Tibial nerve (tissue), 4 donors: ENCODE measurements at regions not wholly inside any gene's neighbourhood (a gene's known extent, or its start where the extent isn't known, plus 50 kb on each side); places are given as distances from the start of the nearest gene placed in this dataset.
"Not testable (repeated sequence)": the region's sequence is repeated elsewhere in the genome, so short reads cannot be mapped to it uniquely, and the experiment has no call there.

ENCODE experiments used
- DNase-seq, 2 donors: peaks; one replicate each; pipeline ENCODE4 v3.0.0-alpha.2; 2019; ENCODE audit warnings: low spot score in 2 of 2
- H3K27ac ChIP-seq, 4 donors: fragments of 200-600 bp; sonication (generic) in 3 of 4; one replicate each; pipeline ENCODE4 v1.5.1; 2017 to 2019; ENCODE audit warnings: mild to moderate bottlenecking in 1 of 4
- H3K27me3 ChIP-seq, 2 donors: fragments of 200-600 bp; sonication (generic) in 1 of 2; one replicate each; pipeline versions ENCODE4 v1.5.1 to v1.6.0; 2017 to 2019
- H3K36me3 ChIP-seq, 3 donors: fragments of 200-600 bp; sonication (generic); one replicate each; pipeline ENCODE4 v1.5.1; 2018 to 2019
- H3K4me1 ChIP-seq, 4 donors: fragments of 200-600 bp; sonication (generic) in 3 of 4; one replicate each; pipeline ENCODE4 v1.5.1; 2017 to 2019
- H3K4me3 ChIP-seq, 4 donors: fragments of 200-600 bp; sonication (generic) in 3 of 4; one replicate each; pipeline ENCODE4 v1.5.1; 2017 to 2019; ENCODE audit warnings: mild to moderate bottlenecking in 1 of 4, moderate library complexity in 1 of 4
- H3K9me3 ChIP-seq, 4 donors: fragments of 200-600 bp; sonication (generic) in 3 of 4; one replicate each; pipeline ENCODE4 v1.5.1; 2017 to 2019
- EP300 ChIP-seq, 2 donors: sonication (generic); formaldehyde crosslinking; IDR thresholded peaks; one replicate each; pipeline ENCODE4 v1.6.1; 2017; ENCODE audit warnings: antibody characterized with exemption in 2 of 2, mild to moderate bottlenecking in 1 of 2
- POLR2A ChIP-seq, 2 donors: fragments of 450-650 bp; IDR thresholded peaks; one replicate each; pipeline ENCODE4 v1.6.1; 2017; ENCODE audit warnings: antibody characterized with exemption in 2 of 2, mild to moderate bottlenecking in 2 of 2, moderate library complexity in 2 of 2
- WGBS, 2 donors: methylation state at CpG; one replicate each; pipeline ENCODE4 v1.1.5; 2018; 5-methylcytosine and 5-hydroxymethylcytosine counted together
- TF ChIP-seq, protein P1 (sequence below), 5 experiments: fragments of 200-600 bp in 3 of 5; fragments of 450-650 bp in 2 of 5; sonication (generic) in 3 of 5; IDR thresholded peaks; one replicate each; pipeline ENCODE4 v1.5.1; 2016 to 2019; ENCODE audit warnings: antibody characterized with exemption in 5 of 5, mild to moderate bottlenecking in 3 of 5, moderate library complexity in 2 of 5

- Histone ChIP-seq H3K36me3 (no peaks in the 10 kb centered on the region), H3K4me3 (no peak overlapping the region), H3K4me1 (no peaks in the 10 kb centered on the region), H3K9me3 (no peaks in the 10 kb centered on the region), H3K27me3 (no peaks in the 10 kb centered on the region), H3K27ac (no peak overlapping the region)
- 43 to 52% methylated on average over 3 of the region's 3 CpGs for WGBS, 2 donors
- DNase-seq: no peak
- TF ChIP-seq POLR2A (IDR thresholded peaks at IDR 0.05): no peak
- TF ChIP-seq, protein P1, sequence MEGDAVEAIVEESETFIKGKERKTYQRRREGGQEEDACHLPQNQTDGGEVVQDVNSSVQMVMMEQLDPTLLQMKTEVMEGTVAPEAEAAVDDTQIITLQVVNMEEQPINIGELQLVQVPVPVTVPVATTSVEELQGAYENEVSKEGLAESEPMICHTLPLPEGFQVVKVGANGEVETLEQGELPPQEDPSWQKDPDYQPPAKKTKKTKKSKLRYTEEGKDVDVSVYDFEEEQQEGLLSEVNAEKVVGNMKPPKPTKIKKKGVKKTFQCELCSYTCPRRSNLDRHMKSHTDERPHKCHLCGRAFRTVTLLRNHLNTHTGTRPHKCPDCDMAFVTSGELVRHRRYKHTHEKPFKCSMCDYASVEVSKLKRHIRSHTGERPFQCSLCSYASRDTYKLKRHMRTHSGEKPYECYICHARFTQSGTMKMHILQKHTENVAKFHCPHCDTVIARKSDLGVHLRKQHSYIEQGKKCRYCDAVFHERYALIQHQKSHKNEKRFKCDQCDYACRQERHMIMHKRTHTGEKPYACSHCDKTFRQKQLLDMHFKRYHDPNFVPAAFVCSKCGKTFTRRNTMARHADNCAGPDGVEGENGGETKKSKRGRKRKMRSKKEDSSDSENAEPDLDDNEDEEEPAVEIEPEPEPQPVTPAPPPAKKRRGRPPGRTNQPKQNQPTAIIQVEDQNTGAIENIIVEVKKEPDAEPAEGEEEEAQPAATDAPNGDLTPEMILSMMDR (IDR thresholded peaks at IDR 0.05): no peak
- no peak for TF ChIP-seq EP300 (IDR thresholded peaks at IDR 0.05)
Observed at GRCh38 chr9:89946741-89947140, 341.9 kb downstream of the GADD45G start.

- H3K9me3 ChIP-seq: no peaks in the 10 kb centered on the region
- WGBS, 2 donors: 86 to 93% methylated on average over 4 of the region's 4 CpGs
- H3K4me3 ChIP-seq: no peak overlapping the region
- no peaks in the 10 kb centered on the region for H3K4me1 ChIP-seq
- no peak overlapping the region for H3K27ac ChIP-seq
- no peaks in the 10 kb centered on the region for H3K36me3 ChIP-seq
- H3K27me3 ChIP-seq: no peaks in the 10 kb centered on the region
- DNase-seq: no peak
- no peak for TF ChIP-seq POLR2A (IDR thresholded peaks at IDR 0.05)
- TF ChIP-seq, protein P1 (IDR thresholded peaks at IDR 0.05): no peak
- TF ChIP-seq EP300 (IDR thresholded peaks at IDR 0.05): no peak
Observed at GRCh38 chr9:89949111-89949510, 344.3 kb downstream of the GADD45G start.

DNA sequence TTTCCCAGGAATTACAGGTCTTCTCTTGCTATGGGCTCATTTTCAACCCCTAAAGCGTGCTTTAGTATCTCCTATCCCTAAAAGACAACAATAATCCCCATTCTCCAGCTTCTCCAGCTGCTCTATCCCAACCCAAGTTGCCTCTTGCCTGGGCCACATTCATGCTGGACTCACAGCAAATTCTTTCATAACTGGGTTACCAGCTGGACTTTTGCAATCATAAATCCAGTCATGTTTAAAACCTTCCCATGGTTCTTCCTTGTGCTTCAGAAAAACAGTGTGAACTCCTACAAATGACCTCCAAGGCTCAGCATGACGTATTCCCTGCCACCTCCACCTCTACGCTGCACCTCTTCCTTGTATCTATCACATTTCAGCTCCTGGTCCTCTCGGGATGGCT is 346.9 kb downstream of the GADD45G start:
- TF ChIP-seq, protein P1 (IDR thresholded peaks at IDR 0.05): no peak
- TF ChIP-seq EP300 (IDR thresholded peaks at IDR 0.05): no peak
- TF ChIP-seq POLR2A (IDR thresholded peaks at IDR 0.05): no peak
- Histone ChIP-seq H3K36me3 (no peaks in the 10 kb centered on the region), H3K27me3 (no peaks in the 10 kb centered on the region), H3K27ac (no peak overlapping the region), H3K9me3 (no peaks in the 10 kb centered on the region), H3K4me3 (no peak overlapping the region), H3K4me1 (no peaks in the 10 kb centered on the region)
- no peak for DNase-seq
- WGBS, 2 donors: 89 to 90% methylated on average over 4 of the region's 4 CpGs

GRCh38 chr9:89952401-89952800 is 347.6 kb downstream of the GADD45G start:
- Histone ChIP-seq H3K4me1 (no peaks in the 10 kb centered on the region), H3K27me3 (no peaks in the 10 kb centered on the region), H3K27ac (no peak overlapping the region), H3K4me3 (no peak overlapping the region), H3K9me3 (no peaks in the 10 kb centered on the region), H3K36me3 (no peaks in the 10 kb centered on the region)
- no peak for TF ChIP-seq EP300 (IDR thresholded peaks at IDR 0.05)
- TF ChIP-seq, protein P1 (IDR thresholded peaks at IDR 0.05): no peak
- no peak for TF ChIP-seq POLR2A (IDR thresholded peaks at IDR 0.05)
- 91 to 95% methylated on average over 4 of the region's 4 CpGs for WGBS, 2 donors
- DNase-seq: no peak

DNA sequence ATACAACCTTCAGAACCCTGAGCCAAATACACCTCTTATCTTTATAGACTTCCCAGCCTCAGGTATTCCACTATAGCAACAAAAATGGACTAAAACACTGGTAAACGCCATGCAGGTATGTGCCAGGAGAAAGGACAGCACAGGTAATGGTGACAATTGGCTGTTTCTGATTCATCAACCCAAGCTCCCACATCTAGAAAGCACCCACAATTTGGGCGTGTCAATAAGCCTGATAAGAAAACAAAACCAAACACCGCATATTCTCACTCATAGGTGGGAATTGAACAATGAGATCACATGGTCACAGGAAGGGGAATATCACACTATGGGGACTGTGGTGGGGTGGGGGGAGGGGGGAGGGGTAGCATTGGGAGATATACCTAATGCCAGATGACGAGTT is 348.5 kb downstream of the GADD45G start:
- not testable (repeated sequence) for DNase-seq, H3K4me1 ChIP-seq, H3K9me3 ChIP-seq, H3K27ac ChIP-seq, H3K4me3 ChIP-seq, H3K36me3 ChIP-seq, H3K27me3 ChIP-seq
- 97 to 99% methylated on average over 4 of the region's 4 CpGs for WGBS, 2 donors
